SKM-1 (cell line): ENCODE measurements at regions not wholly inside any gene's neighbourhood (a gene's known extent, or its start where the extent isn't known, plus 50 kb on each side); places are given as distances from the start of the nearest gene placed in this dataset.

Experiments
- DNase-seq: peaks from one replicate; lab custom pipeline; 2025; ENCODE audit not compliant: unreplicated experiment; lab: John Stamatoyannopoulos, UW

DNA sequence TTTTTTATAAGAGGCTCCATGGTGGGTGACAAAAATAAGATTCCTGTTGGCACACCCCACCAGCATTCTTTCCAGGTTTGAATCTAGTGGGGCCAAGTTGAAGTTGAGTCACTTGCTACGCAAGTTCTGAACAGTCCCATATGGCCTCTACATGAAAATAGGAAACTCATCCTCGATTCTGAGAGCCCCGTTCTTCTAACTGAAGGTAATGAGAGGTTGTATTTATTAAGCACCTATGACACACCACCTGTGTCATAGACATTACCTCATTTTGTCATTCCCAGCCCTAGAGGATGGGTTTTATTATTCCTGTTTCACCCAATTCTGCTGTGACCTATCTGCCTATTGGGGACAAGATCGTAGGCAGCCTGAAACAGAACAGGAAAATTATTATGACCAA, 131.7 kb downstream of the ACTL7B start:
- DNase-seq = no peak

DNA sequence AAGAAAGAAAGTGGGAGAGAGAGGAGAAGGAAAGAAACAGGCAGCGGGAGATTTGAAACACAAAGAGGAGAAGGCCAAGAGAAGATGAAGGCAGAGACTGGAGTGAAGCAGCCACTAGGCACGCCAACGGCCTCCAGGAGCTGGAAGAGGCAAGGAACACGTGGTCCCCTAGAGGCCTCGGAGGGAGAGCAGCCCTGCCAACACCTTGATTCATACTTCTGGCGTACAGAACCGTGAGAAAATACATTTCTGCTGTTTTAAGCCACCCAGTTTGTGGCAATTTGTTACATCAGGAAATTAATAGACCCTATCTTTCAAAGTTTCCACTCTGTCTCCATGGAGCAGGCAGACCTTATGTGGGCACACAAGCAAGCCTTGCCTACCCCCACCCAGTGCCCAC, 133.4 kb downstream of the ACTL7B start:
- no peak for DNase-seq

- DNase-seq = no peak
These were observed 135.6 kb downstream of the ACTL7B start for GRCh38 chr9:108720191-108720642.

- DNase-seq = no peak
These were observed 145.4 kb downstream of the ACTL7B start for GRCh38 chr9:108710424-108710823.

- DNase-seq = no peak
These were observed 145.8 kb downstream of the ACTL7B start for GRCh38 chr9:108709997-108710396.

- DNase-seq = no peak
These were observed 146.7 kb downstream of the ACTL7B start for GRCh38 chr9:108709126-108709525.

DNA sequence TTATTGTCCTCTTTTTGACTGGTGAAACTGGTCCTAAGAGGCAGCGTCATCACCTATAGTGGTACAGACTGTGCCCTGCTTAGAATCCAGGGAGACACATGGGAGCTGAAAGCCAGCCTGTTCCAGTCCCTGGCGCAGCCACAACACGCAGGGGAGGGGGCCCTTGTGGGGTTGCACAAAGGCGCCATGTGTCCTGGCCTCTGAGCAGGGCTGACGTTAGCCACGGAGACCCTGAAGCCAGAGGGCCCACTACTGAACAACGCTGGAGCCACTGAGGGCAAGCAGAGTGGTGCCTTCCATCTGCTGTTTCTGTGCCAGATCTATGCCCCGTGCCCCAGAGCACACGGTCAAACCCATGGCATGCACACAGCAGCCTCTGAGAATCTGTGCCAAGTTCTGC, 147.3 kb downstream of the ACTL7B start:
- no peak for DNase-seq

- DNase-seq = no peak
These were observed 148.7 kb downstream of the ACTL7B start for GRCh38 chr9:108707120-108707519.

DNA sequence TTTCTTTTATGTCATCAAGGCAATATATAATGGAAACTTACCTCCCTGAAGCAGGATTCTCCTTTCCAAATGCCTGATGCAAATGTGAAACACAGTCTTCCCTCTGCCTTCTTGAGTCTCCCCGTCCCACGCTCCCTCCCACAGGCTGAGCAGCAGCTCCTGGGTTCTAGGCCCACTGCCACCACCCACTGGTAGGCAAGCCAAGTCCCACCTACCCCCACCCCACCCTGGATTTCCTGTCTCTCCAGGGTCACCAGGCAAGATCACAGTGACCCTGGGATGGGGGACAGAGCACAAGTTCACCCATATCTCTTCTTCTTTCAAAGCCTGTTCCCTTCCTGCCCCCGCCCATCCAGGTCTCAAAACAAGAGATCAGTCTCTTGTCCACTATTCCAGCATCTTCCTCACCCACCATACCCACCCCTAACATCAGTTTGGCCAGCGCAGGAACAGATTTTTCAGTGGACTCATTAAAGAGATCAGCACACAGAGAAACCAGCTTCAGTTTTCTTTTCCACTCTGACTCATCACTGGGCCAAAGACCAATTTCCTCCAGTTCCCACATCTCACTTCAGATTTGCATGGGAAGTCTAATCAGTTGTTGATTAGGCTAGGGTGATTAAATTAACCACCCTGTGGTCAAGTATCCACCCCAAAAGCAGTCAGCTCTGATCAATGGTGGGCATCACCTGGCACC, 151.5 kb downstream of the ACTL7B start:
- no peak for DNase-seq

GRCh38 chr9:108703429-108703828, 152.4 kb downstream of the ACTL7B start:
- no peak for DNase-seq

GRCh38 chr9:108702681-108703080, 153.1 kb downstream of the ACTL7B start:
- no peak for DNase-seq

DNA sequence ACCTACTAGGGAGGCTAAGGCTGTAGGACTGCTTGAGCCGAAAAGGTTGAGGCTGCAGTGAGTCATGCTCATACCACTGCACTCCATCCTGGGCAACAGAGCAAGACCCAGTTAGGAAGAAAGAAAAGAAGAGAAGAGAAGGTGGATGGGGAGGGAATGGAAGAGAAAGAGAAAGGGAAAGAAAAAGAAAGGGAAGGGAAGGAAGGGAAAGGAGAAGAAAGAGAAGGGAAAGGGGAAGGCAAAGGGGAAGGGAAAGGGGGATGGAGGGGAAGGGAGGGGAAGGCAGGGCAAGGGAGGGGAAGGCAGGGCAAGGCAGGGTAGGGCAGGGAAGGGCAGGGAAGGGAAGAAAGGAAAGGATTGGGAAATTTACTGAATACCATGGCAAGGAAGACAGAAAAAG, 157.0 kb downstream of the ACTL7B start:
- DNase-seq = no peak

DNA sequence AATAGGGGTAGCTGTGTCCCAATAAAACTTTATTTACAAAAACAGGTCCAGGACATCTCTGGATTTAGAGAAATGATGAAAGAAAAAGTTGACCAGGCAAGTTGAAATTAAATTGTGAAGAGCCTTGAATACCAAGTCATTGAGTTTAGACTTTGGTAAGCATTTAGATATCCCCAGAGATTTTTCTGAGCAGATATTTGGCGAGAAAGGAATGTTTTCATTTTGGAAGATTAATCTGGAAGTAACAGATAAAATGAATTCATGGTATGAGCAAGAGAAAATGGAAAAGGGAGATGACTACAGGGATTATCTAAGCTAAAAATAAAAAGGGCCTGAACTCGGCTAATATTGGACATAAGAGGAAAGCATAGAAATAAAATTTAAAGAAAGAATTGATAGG, 157.6 kb downstream of the ACTL7B start:
- DNase-seq = no peak

GRCh38 chr9:108696156-108696555, 159.6 kb downstream of the ACTL7B start:
- DNase-seq = no peak

GRCh38 chr9:108694170-108694569, 161.6 kb downstream of the ACTL7B start:
- DNase-seq = no peak

GRCh38 chr9:108691614-108692013, 164.2 kb downstream of the ACTL7B start:
- DNase-seq = no peak

DNA sequence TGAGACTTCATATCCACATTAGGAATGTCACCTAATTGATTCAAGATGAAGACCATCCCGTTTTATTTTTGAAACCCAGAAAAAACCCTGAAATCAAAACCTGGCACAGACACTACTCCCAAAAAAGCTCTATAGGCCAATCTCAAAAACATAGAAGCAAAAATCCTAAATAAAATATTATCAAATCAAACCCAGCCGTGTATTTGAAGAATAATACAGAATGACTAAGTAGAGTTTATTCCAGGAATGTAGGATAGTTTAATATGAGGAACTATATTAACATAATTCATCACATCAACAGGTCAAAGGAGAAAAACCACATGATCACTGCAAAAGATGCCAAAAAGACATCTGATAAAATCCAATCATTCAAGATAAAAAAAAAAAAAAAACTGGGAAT, 167.1 kb downstream of the ACTL7B start:
- no peak for DNase-seq

DNA sequence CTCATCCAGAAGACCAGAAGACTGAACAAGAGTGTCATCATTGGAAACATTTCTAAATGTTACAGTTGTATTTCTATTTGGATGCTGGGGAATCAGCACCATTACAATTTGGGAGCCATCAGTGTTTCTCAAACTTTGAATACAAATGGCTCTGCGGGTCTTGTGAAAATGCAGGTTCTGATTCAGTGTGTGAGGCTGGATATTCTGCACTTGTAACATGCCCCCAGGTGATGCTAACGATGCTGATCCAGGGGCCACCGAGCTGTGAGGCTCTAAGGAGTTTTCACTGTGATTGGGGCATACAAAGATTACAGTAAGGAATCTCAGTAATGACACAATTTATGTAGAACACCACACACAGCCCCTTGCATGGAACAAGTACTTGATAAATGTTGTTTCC, 167.7 kb downstream of the ACTL7B start:
- no peak for DNase-seq

GRCh38 chr9:108687006-108687987, 168.5 kb downstream of the ACTL7B start:
- DNase-seq = no peak

- no peak for DNase-seq
These were observed 171.3 kb downstream of the ACTL7B start for GRCh38 chr9:108684288-108685025.

DNA sequence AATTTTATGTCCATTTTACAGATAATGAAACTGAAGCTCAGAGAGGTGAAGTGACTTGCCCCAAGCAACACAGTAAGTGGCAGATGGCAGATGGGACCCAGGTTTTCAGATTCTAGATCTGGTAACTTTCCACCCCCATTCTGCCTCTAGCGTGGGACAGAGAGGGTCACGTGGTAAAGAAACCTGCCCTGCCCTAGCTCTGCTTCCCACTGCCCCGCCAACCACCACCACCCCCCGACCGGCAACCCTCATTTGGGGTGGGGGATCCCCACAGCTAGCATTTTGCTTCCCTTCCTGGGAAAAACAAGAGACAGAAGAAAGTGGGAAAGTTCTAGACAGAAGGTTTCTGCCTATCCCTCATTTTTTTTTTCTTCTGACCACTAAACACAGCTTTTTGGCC, 172.5 kb downstream of the ACTL7B start:
- no peak for DNase-seq
